ENCODE measurements at regions not wholly inside any gene's neighbourhood (a gene's known extent, or its start where the extent isn't known, plus 50 kb on each side); places are given as distances from the start of the nearest gene placed in this dataset.

- dilution Hi-C loops (cut with MboI; ENCODE audit: extremely low pct_ligation_motif_present, low sequenced_read_pairs) (no loop called here), intact Hi-C loops (cut with micrococcal nuclease) (no loop called here)
- Histone ChIP-seq H3K36me3 (ENCODE audit: control insufficient read depth in 2 of 2, extremely low read depth in 1 of 2, insufficient read depth in 2 of 2, low read length in 2 of 2) (no peaks in the 10 kb centered on the region), H3K4me2 (ENCODE audit: insufficient read depth, low read length) (no peak overlapping the region), H4K20me1 (replicated peaks; ENCODE audit: control insufficient read depth, extremely low read depth, insufficient read depth, low read length) (no peaks in the 10 kb centered on the region), H3K4me1 (ENCODE audit: control insufficient read depth, extremely low read depth, insufficient read depth, low read length) (no peaks in the 10 kb centered on the region), H3K79me2 (ENCODE audit: control insufficient read depth, insufficient read depth, low read length) (no peaks in the 10 kb centered on the region), H3K9me3 (replicated peaks; ENCODE audit: control insufficient read depth, insufficient read depth, low read length) (no peaks in the 10 kb centered on the region), H3K9me1 (replicated peaks; ENCODE audit: control insufficient read depth, extremely low read depth, insufficient read depth, low read length) (no peaks in the 10 kb centered on the region), H3K27ac (ENCODE audit: insufficient read depth, low read depth, low read length) (no peak overlapping the region), H2AFZ (ENCODE audit: low read depth, low read length) (no peak overlapping the region), H3K4me3 (replicated peaks in 1 of 3; ENCODE audit: insufficient read depth in 1 of 3, low read depth in 1 of 3, low read length in 3 of 3) (no peak overlapping the region), H3K27me3 (ENCODE audit: control insufficient read depth in 2 of 2, insufficient read depth in 2 of 2, low read length in 2 of 2) (no peaks in the 10 kb centered on the region), H3K9ac (replicated peaks; ENCODE audit: extremely low read depth, insufficient read depth, low read length) (no peak overlapping the region)
- TF ChIP-seq CTCF (IDR thresholded peaks at IDR 0.05; ENCODE audit: extremely low read depth in 1 of 2, insufficient read depth in 1 of 2, low read depth in 1 of 2, low read length in 2 of 2): no peak
- no peak for TF ChIP-seq EZH2 (IDR thresholded peaks at IDR 0.05; ENCODE audit: borderline replicate concordance, low read depth, low read length, severe bottlenecking)
- no peak for TF ChIP-seq FOS (IDR thresholded peaks at IDR 0.05; ENCODE audit: borderline replicate concordance, insufficient read depth, low read length)
- TF ChIP-seq JUN (IDR thresholded peaks at IDR 0.05; ENCODE audit: borderline replicate concordance, insufficient read depth, insufficient read length, low read depth): no peak
- TF ChIP-seq MYC (IDR thresholded peaks at IDR 0.05; ENCODE audit: low read depth, low read length): no peak
- no peak for TF ChIP-seq POLR2AphosphoS5 (IDR thresholded peaks at IDR 0.05; ENCODE audit: insufficient read depth, low read depth, low read length)
- TF ChIP-seq POLR2A (IDR thresholded peaks at IDR 0.05; ENCODE audit: low read depth, low read length): no peak
- TF ChIP-seq GATA2 (IDR thresholded peaks at IDR 0.05; ENCODE audit: insufficient read depth, insufficient read length, low read depth, low read length): no peak
- TF ChIP-seq MAX (IDR thresholded peaks at IDR 0.05; ENCODE audit: insufficient read depth, insufficient read length): no peak
- DNase-seq (ENCODE audit: low read depth, low spot score) (no peak), FAIRE-seq (no peak)
- BruUV-seq (replicated peaks): no TSS peak
- ChIA-PET CTCF (no interaction called here), POLR2A (no interaction called here)
These were observed 171.3 kb upstream of the XIRP2 start for GRCh38 chr2:166716968-166717367.
